PFSK-1 (cell line): ENCODE measurements at regions not wholly inside any gene's neighbourhood (a gene's known extent, or its start where the extent isn't known, plus 50 kb on each side); places are given as distances from the start of the nearest gene placed in this dataset.

Experiments used
- POLR2AphosphoS5 ChIP-seq: IDR thresholded peaks from 2 replicates; pipeline ENCODE4 v1.6.1; 2012; ENCODE audit warnings: low read depth, mild to moderate bottlenecking, control low read depth, low read length, moderate library complexity
- REST ChIP-seq, 2 experiments: IDR thresholded peaks; 2 replicates each; pipeline versions ENCODE4 v1.6.1 to v1.8.0; 2011 to 2012; ENCODE audit warnings: low read depth in 2 of 2, low read length in 2 of 2, control low read depth in 1 of 2, inconsistent platforms in 1 of 2, mild to moderate bottlenecking in 1 of 2, moderate library complexity in 1 of 2; ENCODE audit not compliant: insufficient read depth in 1 of 2
- SIN3A ChIP-seq: IDR thresholded peaks from 2 replicates; pipeline ENCODE4 v1.6.1; 2012; ENCODE audit warnings: mild to moderate bottlenecking, low read length, moderate library complexity, borderline replicate concordance; ENCODE audit not compliant: insufficient read depth
- TAF1 ChIP-seq: IDR thresholded peaks from 2 replicates; pipeline ENCODE4 v1.6.1; 2012; ENCODE audit warnings: low read length, control low read depth, borderline replicate concordance; ENCODE audit not compliant: insufficient read depth

GRCh38 chr2:47241715-47242114 lies 65.4 kb upstream of the CALM2 start:
- TF ChIP-seq REST (IDR thresholded peaks at IDR 0.05; ENCODE audit: insufficient read depth in 1 of 2, low read depth in 2 of 2, low read length in 2 of 2) (no peak), TAF1 (no peak), POLR2AphosphoS5 (no peak), SIN3A (no peak)
